ENCODE measurements at regions not wholly inside any gene's neighbourhood (a gene's known extent, or its start where the extent isn't known, plus 50 kb on each side); places are given as distances from the start of the nearest gene placed in this dataset.
A peak's percentile ranks its signal among the peaks of the same experiment; 100 is the strongest.

- no TSS peak for BruUV-seq (replicated peaks)
- 59% methylated on average over 10 of the region's 11 CpGs for WGBS (ENCODE audit: low lambda C conversion rate)
- Histone ChIP-seq H3K27ac (ENCODE audit: extremely low read length, insufficient read depth, low read length) (no peak overlapping the region), H2AFZ (ENCODE audit: low read length) (no peak overlapping the region), H3K79me2 (ENCODE audit: insufficient read depth, low read length) (no peaks in the 10 kb centered on the region), H3K4me2 (ENCODE audit: low read depth, low read length) (no peak overlapping the region), H3K36me3 (replicated peaks in 1 of 2; ENCODE audit: control insufficient read depth in 1 of 2, insufficient read depth in 2 of 2, low read length in 2 of 2) (no peaks in the 10 kb centered on the region), H3K27me3 (ENCODE audit: control insufficient read depth in 1 of 2, insufficient read depth in 2 of 2, low read length in 2 of 2) (no peaks in the 10 kb centered on the region), H3K4me3 (replicated peaks in 1 of 3; ENCODE audit: insufficient read depth in 1 of 3, low read depth in 2 of 3, low read length in 3 of 3) (no peak overlapping the region), H3K9ac (ENCODE audit: insufficient read depth, low read depth, low read length) (no peak overlapping the region), H4K20me1 (ENCODE audit: insufficient read depth, low read length) (no peaks in the 10 kb centered on the region), H3K4me1 (ENCODE audit: insufficient read depth, low read length) (no peaks in the 10 kb centered on the region), H3K9me3 (ENCODE audit: low read length) (no peaks in the 10 kb centered on the region)
- ChIA-PET POLR2A (no interaction called here), CTCF (ENCODE audit: low intra/inter-chr PET ratio, low total read pairs) (no interaction called here)
- DNase-seq (ENCODE audit: low spot score) (no peak), FAIRE-seq (no peak), ATAC-seq (peak; percentile 35; the same call in 2 of the 3 replicates)
- TF ChIP-seq ZBTB33 (CRISPR knock-in tag; IDR thresholded peaks at IDR 0.05) (no peak), NBN (conservative IDR thresholded peaks at IDR 0.05) (no peak), ZMAT5 (CRISPR knock-in tag; IDR thresholded peaks at IDR 0.05; ENCODE audit: borderline replicate concordance, low read depth) (no peak), MXD1 (CRISPR knock-in tag; IDR thresholded peaks at IDR 0.05) (no peak), HNF4A (CRISPR knock-in tag; IDR thresholded peaks at IDR 0.05) (no peak), CREB1 (IDR thresholded peaks at IDR 0.05) (no peak), CREB1 (CRISPR knock-in tag; IDR thresholded peaks at IDR 0.05) (no peak), CC2D1A (CRISPR knock-in tag; IDR thresholded peaks at IDR 0.05) (no peak), SIN3B (IDR thresholded peaks at IDR 0.05; ENCODE audit: low read length) (no peak), THAP7 (CRISPR knock-in tag; IDR thresholded peaks at IDR 0.05) (no peak), CHD2 (IDR thresholded peaks at IDR 0.05; ENCODE audit: low read depth, low read length) (no peak), MED13 (CRISPR knock-in tag; IDR thresholded peaks at IDR 0.05) (no peak), SP4 (CRISPR knock-in tag; IDR thresholded peaks at IDR 0.05) (no peak), TGIF2 (CRISPR knock-in tag; IDR thresholded peaks at IDR 0.05) (no peak), ZBTB42 (CRISPR knock-in tag; IDR thresholded peaks at IDR 0.05) (no peak), TFDP1 (CRISPR knock-in tag; IDR thresholded peaks at IDR 0.05; ENCODE audit: borderline replicate concordance) (no peak), TFAP4 (IDR thresholded peaks at IDR 0.05; ENCODE audit: borderline replicate concordance, low read depth) (no peak), ELF3 (CRISPR knock-in tag; IDR thresholded peaks at IDR 0.05) (no peak), MAFK (conservative IDR thresholded peaks at IDR 0.05 in 1 of 2, IDR thresholded peaks at IDR 0.05 in 1 of 2; ENCODE audit: low read length in 2 of 2) (no peak)
- intact Hi-C loops (cut with micrococcal nuclease; ENCODE audit: unreplicated experiment), result no loop called here
- in situ Hi-C loops (cut with HindIII; ENCODE audit: extremely low pct_ligation_motif_present, low pct_unique_long_range_greater_than_20kb), result loop anchor here (25.0 kb wide), 2 partner anchors 710 to 935 kb away; partner anchors contain the start of gene QKI
These were observed 707.6 kb downstream of the QKI start for GRCh38 chr6:164122109-164122508.

Data from HepG2 (cell line).